Endodermal cell (in vitro differentiated cells): ENCODE measurements at regions not wholly inside any gene's neighbourhood (a gene's known extent, or its start where the extent isn't known, plus 50 kb on each side); places are given as distances from the start of the nearest gene placed in this dataset.

Experiments used
- DNase-seq: peaks from one replicate; pipeline ENCODE4 v3.0.0-alpha.2; 2017
- H3K27ac ChIP-seq: 2 replicates; pipeline ENCODE4 v1.5.1; 2013; ENCODE audit warnings: mild to moderate bottlenecking, low read depth, low read length, moderate library complexity
- H3K27me3 ChIP-seq: 2 replicates; pipeline ENCODE4 v1.6.1; 2013; ENCODE audit warnings: mild to moderate bottlenecking, low read length, moderate library complexity; ENCODE audit not compliant: insufficient read depth, control insufficient read depth, poor library complexity, severe bottlenecking
- H3K36me3 ChIP-seq: 2 replicates; pipeline ENCODE4 v1.7.0; 2013; ENCODE audit warnings: mild to moderate bottlenecking, low read length, moderate library complexity; ENCODE audit not compliant: control insufficient read depth, insufficient read depth
- H3K4me1 ChIP-seq: one replicate; pipeline ENCODE4 v1.7.0; 2013; ENCODE audit warnings: low read length; ENCODE audit not compliant: control insufficient read depth, insufficient read depth
- H3K4me3 ChIP-seq: 2 replicates; pipeline ENCODE4 v1.5.1; 2013; ENCODE audit warnings: mild to moderate bottlenecking, low read length, moderate library complexity
- H3K9ac ChIP-seq: 2 replicates; pipeline ENCODE4 v1.6.1; 2013; ENCODE audit warnings: mild to moderate bottlenecking, low read length, moderate library complexity; ENCODE audit not compliant: poor library complexity, severe bottlenecking; ENCODE audit errors: extremely low read depth
- H3K9me3 ChIP-seq: 2 replicates; pipeline ENCODE4 v1.6.1; 2013; ENCODE audit warnings: mild to moderate bottlenecking, low read length, moderate library complexity; ENCODE audit not compliant: control insufficient read depth
- H3K27ac Mint-ChIP-seq: 2 replicates; pipeline ENCODE4 v1.8.0; 2020; ENCODE audit warnings: mixed read lengths
- H3K27me3 Mint-ChIP-seq: 2 replicates; pipeline ENCODE4 v1.8.0; 2021; ENCODE audit warnings: mild to moderate bottlenecking, mixed read lengths; ENCODE audit not compliant: insufficient read depth
- H3K36me3 Mint-ChIP-seq: 2 replicates; pipeline ENCODE4 v1.8.0; 2020; ENCODE audit warnings: low read depth, mixed read lengths
- H3K4me1 Mint-ChIP-seq: 2 replicates; pipeline ENCODE4 v1.8.0; 2020; ENCODE audit warnings: mixed read lengths
- H3K4me3 Mint-ChIP-seq: 2 replicates; pipeline ENCODE4 v1.8.0; 2020; ENCODE audit warnings: mild to moderate bottlenecking, moderate library complexity, mixed read lengths
- H3K9me3 Mint-ChIP-seq: 2 replicates; pipeline ENCODE4 v1.8.0; 2020; ENCODE audit warnings: mild to moderate bottlenecking, mixed read lengths
- WGBS, 2 experiments: methylation state at CpG; one replicate each; pipeline versions ENCODE4 v1.1.5 to v1.1.7; 2013; ENCODE audit warnings: missing lambda C conversion rate in 2 of 2, mixed read lengths in 1 of 2; ENCODE audit not compliant: insufficient coverage in 1 of 2, insufficient read length in 1 of 2; 5-methylcytosine and 5-hydroxymethylcytosine counted together
- TF ChIP-seq, protein P1 (sequence below): fragments of 200-600 bp; sonication (generic); conservative IDR thresholded peaks from 2 replicates; pipeline ENCODE4 v1.5.0; 2021; ENCODE audit warnings: antibody characterized with exemption, mild to moderate bottlenecking

- Mint-ChIP-seq H3K4me3 (no peak overlapping the region), H3K4me1 (no peaks in the 10 kb centered on the region), H3K27me3 (peaks cover 5% of the 10 kb centered on the region), H3K36me3 (no peaks in the 10 kb centered on the region), H3K9me3 (peaks cover 6% of the 10 kb centered on the region), H3K27ac (no peak overlapping the region)
- no peaks in the 10 kb centered on the region for H3K36me3 ChIP-seq
- DNase-seq: peak; percentile 34
- H3K9ac ChIP-seq: no peak overlapping the region
- H3K27ac ChIP-seq: no peak overlapping the region
- no peaks in the 10 kb centered on the region for H3K27me3 ChIP-seq
- 82 to 83% methylated on average over 19 to 26 of the region's 26 CpGs for WGBS, 2 experiments
- H3K9me3 ChIP-seq: peaks cover 3% of the 10 kb centered on the region
- H3K4me1 ChIP-seq: no peaks in the 10 kb centered on the region
- H3K4me3 ChIP-seq: no peak overlapping the region
- TF ChIP-seq, protein P1, sequence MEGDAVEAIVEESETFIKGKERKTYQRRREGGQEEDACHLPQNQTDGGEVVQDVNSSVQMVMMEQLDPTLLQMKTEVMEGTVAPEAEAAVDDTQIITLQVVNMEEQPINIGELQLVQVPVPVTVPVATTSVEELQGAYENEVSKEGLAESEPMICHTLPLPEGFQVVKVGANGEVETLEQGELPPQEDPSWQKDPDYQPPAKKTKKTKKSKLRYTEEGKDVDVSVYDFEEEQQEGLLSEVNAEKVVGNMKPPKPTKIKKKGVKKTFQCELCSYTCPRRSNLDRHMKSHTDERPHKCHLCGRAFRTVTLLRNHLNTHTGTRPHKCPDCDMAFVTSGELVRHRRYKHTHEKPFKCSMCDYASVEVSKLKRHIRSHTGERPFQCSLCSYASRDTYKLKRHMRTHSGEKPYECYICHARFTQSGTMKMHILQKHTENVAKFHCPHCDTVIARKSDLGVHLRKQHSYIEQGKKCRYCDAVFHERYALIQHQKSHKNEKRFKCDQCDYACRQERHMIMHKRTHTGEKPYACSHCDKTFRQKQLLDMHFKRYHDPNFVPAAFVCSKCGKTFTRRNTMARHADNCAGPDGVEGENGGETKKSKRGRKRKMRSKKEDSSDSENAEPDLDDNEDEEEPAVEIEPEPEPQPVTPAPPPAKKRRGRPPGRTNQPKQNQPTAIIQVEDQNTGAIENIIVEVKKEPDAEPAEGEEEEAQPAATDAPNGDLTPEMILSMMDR: no peak
Observed at GRCh38 chr7:157467496-157468212, 130.8 kb downstream of the DNAJB6 start.

- H3K36me3 Mint-ChIP-seq: no peaks in the 10 kb centered on the region
- no peaks in the 10 kb centered on the region for H3K27me3 ChIP-seq
- no peak overlapping the region for H3K27ac Mint-ChIP-seq
- H3K9me3 Mint-ChIP-seq: peaks cover 14% of the 10 kb centered on the region
- no peak overlapping the region for H3K4me3 ChIP-seq
- no peak overlapping the region for H3K4me3 Mint-ChIP-seq
- TF ChIP-seq, protein P1: no peak
- H3K27ac ChIP-seq: no peak overlapping the region
- H3K27me3 Mint-ChIP-seq: peaks cover 3% of the 10 kb centered on the region
- H3K9me3 ChIP-seq: peaks cover 11% of the 10 kb centered on the region
- 87 to 92% methylated on average over 23 to 42 of the region's 42 CpGs for WGBS, 2 experiments
- no peaks in the 10 kb centered on the region for H3K4me1 Mint-ChIP-seq
- no peak overlapping the region for H3K9ac ChIP-seq
- DNase-seq: peak; percentile 34
- H3K4me1 ChIP-seq: no peaks in the 10 kb centered on the region
- no peaks in the 10 kb centered on the region for H3K36me3 ChIP-seq
Observed at GRCh38 chr7:157468221-157469111, 131.7 kb downstream of the DNAJB6 start.

DNA sequence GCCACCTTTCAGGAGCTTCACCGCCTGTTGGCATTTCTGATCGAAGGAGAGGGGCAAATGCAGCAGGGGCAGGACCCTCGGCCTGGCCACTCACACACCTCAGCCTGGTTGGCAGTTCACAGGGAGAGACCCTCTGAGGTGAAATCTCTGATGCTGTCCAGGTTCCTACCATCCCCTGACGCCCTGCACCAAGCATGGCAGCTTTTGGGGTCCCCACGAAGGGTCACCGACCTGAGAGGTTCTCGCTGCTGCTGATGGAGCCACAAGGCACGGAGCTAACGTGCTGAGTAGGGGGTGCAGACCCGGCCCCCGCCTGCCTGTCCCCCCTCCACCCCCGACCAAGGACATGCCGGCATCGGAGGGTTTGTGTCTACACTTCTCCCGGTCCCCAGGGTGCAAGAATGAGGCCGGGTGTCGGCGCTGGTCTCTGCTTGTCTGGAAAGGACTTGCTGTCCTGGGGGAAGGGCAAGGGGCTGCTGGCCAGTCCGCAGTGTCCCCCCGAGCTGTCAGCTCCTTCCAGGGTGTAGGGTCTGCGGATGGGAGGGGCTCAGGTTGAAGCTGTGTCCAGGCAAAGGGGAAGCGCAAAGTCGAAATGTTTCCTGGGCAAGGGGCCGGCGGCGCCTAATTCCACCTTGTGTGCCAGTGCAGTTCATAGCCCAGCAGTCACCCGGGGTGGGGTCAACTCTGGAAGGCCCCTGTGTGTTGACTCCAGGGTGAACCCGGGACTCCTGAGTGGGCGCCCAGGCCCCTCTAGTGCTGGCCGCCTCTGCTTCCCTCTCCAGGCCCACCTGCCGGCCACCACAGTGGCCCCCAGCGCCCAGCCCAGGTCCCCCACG is 132.6 kb downstream of the DNAJB6 start:
- no peak overlapping the region for H3K4me3 ChIP-seq
- H3K36me3 ChIP-seq: no peaks in the 10 kb centered on the region
- WGBS, 2 experiments: 78 to 90% methylated on average over 12 to 33 of the region's 33 CpGs
- Mint-ChIP-seq H3K4me1 (no peaks in the 10 kb centered on the region), H3K27me3 (peaks cover 7% of the 10 kb centered on the region), H3K4me3 (no peak overlapping the region), H3K9me3 (peaks cover 21% of the 10 kb centered on the region), H3K36me3 (no peaks in the 10 kb centered on the region), H3K27ac (no peak overlapping the region)
- TF ChIP-seq, protein P1: no peak
- DNase-seq: no peak
- no peak overlapping the region for H3K9ac ChIP-seq
- H3K4me1 ChIP-seq: no peaks in the 10 kb centered on the region
- H3K27me3 ChIP-seq: no peaks in the 10 kb centered on the region
- H3K27ac ChIP-seq: no peak overlapping the region
- peaks cover 20% of the 10 kb centered on the region for H3K9me3 ChIP-seq
